GM21576 (cell line): ENCODE measurements at regions not wholly inside any gene's neighbourhood (a gene's known extent, or its start where the extent isn't known, plus 50 kb on each side); places are given as distances from the start of the nearest gene placed in this dataset.
A peak's percentile ranks its signal among the peaks of the same experiment; 100 is the strongest.
"Not testable (repeated sequence)": the region's sequence is repeated elsewhere in the genome, so short reads cannot be mapped to it uniquely, and the experiment has no call there.

Experiments used
- ATAC-seq: cut with Tn5 transposase; IDR thresholded peaks from one replicate; pipeline ENCODE4 v1.9.1; 2021; ENCODE audit warnings: mild to moderate bottlenecking, moderate library complexity; ENCODE audit not compliant: unreplicated experiment

GRCh38 chrX:148265829-148266228, 234.6 kb upstream of the AFF2 start:
- no peak for ATAC-seq

GRCh38 chrX:148268673-148269072, 231.7 kb upstream of the AFF2 start:
- ATAC-seq, result no peak

GRCh38 chrX:148269513-148269912, 230.9 kb upstream of the AFF2 start:
- no peak for ATAC-seq

- ATAC-seq, result no peak
These were observed 229.9 kb upstream of the AFF2 start for GRCh38 chrX:148270499-148270898.

- no peak for ATAC-seq
These were observed 229.2 kb upstream of the AFF2 start for GRCh38 chrX:148271263-148271662.

GRCh38 chrX:148281920-148282319, 218.5 kb upstream of the AFF2 start:
- no peak for ATAC-seq

- no peak for ATAC-seq
These were observed 217.9 kb upstream of the AFF2 start for GRCh38 chrX:148282504-148282903.

- ATAC-seq, result no peak
These were observed 216.4 kb upstream of the AFF2 start for GRCh38 chrX:148284056-148284455.

GRCh38 chrX:148284821-148285220, 215.6 kb upstream of the AFF2 start:
- no peak for ATAC-seq

- ATAC-seq, result no peak
These were observed 212.0 kb upstream of the AFF2 start for GRCh38 chrX:148288451-148288850.

- no peak for ATAC-seq
These were observed 210.4 kb upstream of the AFF2 start for GRCh38 chrX:148290041-148290440.

GRCh38 chrX:148290931-148291330, 209.5 kb upstream of the AFF2 start:
- no peak for ATAC-seq

- ATAC-seq, result no peak
These were observed 201.7 kb upstream of the AFF2 start for GRCh38 chrX:148298737-148299136.

GRCh38 chrX:148305214-148305613, 195.2 kb upstream of the AFF2 start:
- not testable (repeated sequence) for ATAC-seq

- ATAC-seq, result no peak
These were observed 191.0 kb upstream of the AFF2 start for GRCh38 chrX:148309413-148309812.

- peak; percentile 75 for ATAC-seq
These were observed 189.8 kb upstream of the AFF2 start for GRCh38 chrX:148310426-148311165.

- ATAC-seq, result no peak
These were observed 188.9 kb upstream of the AFF2 start for GRCh38 chrX:148311544-148311943.

GRCh38 chrX:148314876-148315275, 185.5 kb upstream of the AFF2 start:
- no peak for ATAC-seq

- no peak for ATAC-seq
These were observed 184.0 kb upstream of the AFF2 start for GRCh38 chrX:148316446-148316845.

- no peak for ATAC-seq
These were observed 177.5 kb upstream of the AFF2 start for GRCh38 chrX:148322906-148323305.

- ATAC-seq, result no peak
These were observed 166.4 kb upstream of the AFF2 start for GRCh38 chrX:148333989-148334388.

- ATAC-seq, result no peak
These were observed 162.5 kb upstream of the AFF2 start for GRCh38 chrX:148337873-148338272.

GRCh38 chrX:148354916-148355315, 145.5 kb upstream of the AFF2 start:
- no peak for ATAC-seq
